Gastroesophageal sphincter (tissue), 4 donors: ENCODE measurements at regions not wholly inside any gene's neighbourhood (a gene's known extent, or its start where the extent isn't known, plus 50 kb on each side); places are given as distances from the start of the nearest gene placed in this dataset.
"Not testable (repeated sequence)": the region's sequence is repeated elsewhere in the genome, so short reads cannot be mapped to it uniquely, and the experiment has no call there.

Experiments
- ATAC-seq: fragments of 150-250 bp; one replicate; pipeline ENCODE4 v1.9.1; 2016; ENCODE audit warnings: mild to moderate bottlenecking, moderate library complexity
- H3K27ac ChIP-seq, 4 donors: fragments of 200-600 bp; sonication (generic) in 3 of 4; 1 replicate in 3 of 4; 2 replicates in 1 of 4; pipeline ENCODE4 v1.5.1; 2016 to 2019
- H3K27me3 ChIP-seq: fragments of 200-600 bp; sonication (generic); one replicate; pipeline ENCODE4 v1.5.1; 2019
- H3K36me3 ChIP-seq, 2 donors: fragments of 200-600 bp; sonication (generic); one replicate each; pipeline ENCODE4 v1.5.1; 2019; ENCODE audit warnings: control low read depth in 1 of 2
- H3K4me1 ChIP-seq, 3 donors: fragments of 200-600 bp; sonication (generic); 1 replicate in 2 of 3; 2 replicates in 1 of 3; pipeline ENCODE4 v1.5.1; 2016 to 2019; ENCODE audit warnings: control low read depth in 2 of 3
- H3K4me3 ChIP-seq, 2 donors: fragments of 200-600 bp; sonication (generic); one replicate each; pipeline ENCODE4 v1.5.1; 2019; ENCODE audit warnings: mild to moderate bottlenecking in 1 of 2, moderate library complexity in 1 of 2
- H3K9me3 ChIP-seq, 3 donors: fragments of 200-600 bp; sonication (generic); one replicate each; pipeline ENCODE4 v1.5.1; 2017 to 2019; ENCODE audit warnings: control low read depth in 2 of 3
- EP300 ChIP-seq: sonication (generic); formaldehyde crosslinking; IDR thresholded peaks from one replicate; pipeline ENCODE4 v1.6.1; 2017; ENCODE audit warnings: antibody characterized with exemption, mild to moderate bottlenecking
- POLR2A ChIP-seq, 2 donors: fragments of 450-650 bp; IDR thresholded peaks; one replicate each; pipeline ENCODE4 v1.6.1; 2017; ENCODE audit warnings: antibody characterized with exemption in 2 of 2, mild to moderate bottlenecking in 2 of 2, moderate library complexity in 1 of 2
- POLR2AphosphoS5 ChIP-seq: sonication (generic); formaldehyde crosslinking; IDR thresholded peaks from one replicate; pipeline ENCODE4 v1.6.1; 2017; ENCODE audit warnings: antibody characterized with exemption
- WGBS, 2 donors: methylation state at CpG; one replicate each; pipeline ENCODE4 v1.1.5; 2018; ENCODE audit warnings: low coverage in 1 of 2; 5-methylcytosine and 5-hydroxymethylcytosine counted together
- TF ChIP-seq, protein P1 (sequence below), 4 experiments: fragments of 200-600 bp in 2 of 4; fragments of 450-650 bp in 2 of 4; sonication (generic) in 1 of 4; IDR thresholded peaks; one replicate each; pipeline ENCODE4 v1.5.1; 2017 to 2019; ENCODE audit warnings: antibody characterized with exemption in 4 of 4, mild to moderate bottlenecking in 2 of 4, moderate library complexity in 2 of 4

DNA sequence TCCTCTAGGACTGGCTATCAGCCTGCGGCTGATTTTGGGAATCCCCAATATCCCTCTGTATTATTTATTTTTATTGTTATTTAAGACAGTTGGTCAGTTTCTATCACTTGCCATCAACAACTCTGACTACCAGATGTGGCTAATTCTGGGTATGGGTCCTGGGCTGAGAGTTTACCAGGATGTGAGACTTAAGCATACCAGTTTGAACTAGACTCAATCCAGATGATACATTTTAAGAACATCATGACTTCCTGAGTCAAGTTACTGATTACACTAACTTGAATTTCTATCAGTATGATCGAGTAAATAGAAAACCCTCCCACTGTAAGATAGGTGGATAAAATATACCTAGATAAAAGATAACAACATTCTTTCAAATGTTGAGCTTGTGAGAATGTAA lies 634.0 kb downstream of the MAT2B start:
- no peak for TF ChIP-seq EP300
- TF ChIP-seq, protein P1, sequence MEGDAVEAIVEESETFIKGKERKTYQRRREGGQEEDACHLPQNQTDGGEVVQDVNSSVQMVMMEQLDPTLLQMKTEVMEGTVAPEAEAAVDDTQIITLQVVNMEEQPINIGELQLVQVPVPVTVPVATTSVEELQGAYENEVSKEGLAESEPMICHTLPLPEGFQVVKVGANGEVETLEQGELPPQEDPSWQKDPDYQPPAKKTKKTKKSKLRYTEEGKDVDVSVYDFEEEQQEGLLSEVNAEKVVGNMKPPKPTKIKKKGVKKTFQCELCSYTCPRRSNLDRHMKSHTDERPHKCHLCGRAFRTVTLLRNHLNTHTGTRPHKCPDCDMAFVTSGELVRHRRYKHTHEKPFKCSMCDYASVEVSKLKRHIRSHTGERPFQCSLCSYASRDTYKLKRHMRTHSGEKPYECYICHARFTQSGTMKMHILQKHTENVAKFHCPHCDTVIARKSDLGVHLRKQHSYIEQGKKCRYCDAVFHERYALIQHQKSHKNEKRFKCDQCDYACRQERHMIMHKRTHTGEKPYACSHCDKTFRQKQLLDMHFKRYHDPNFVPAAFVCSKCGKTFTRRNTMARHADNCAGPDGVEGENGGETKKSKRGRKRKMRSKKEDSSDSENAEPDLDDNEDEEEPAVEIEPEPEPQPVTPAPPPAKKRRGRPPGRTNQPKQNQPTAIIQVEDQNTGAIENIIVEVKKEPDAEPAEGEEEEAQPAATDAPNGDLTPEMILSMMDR (IDR thresholded peaks at IDR 0.05), result no peak
- no peak for TF ChIP-seq POLR2AphosphoS5
- TF ChIP-seq POLR2A (IDR thresholded peaks at IDR 0.05), result no peak
- H3K27me3 ChIP-seq, result no peaks in the 10 kb centered on the region
- H3K4me3 ChIP-seq, result no peak overlapping the region
- no peaks in the 10 kb centered on the region for H3K9me3 ChIP-seq
- H3K4me1 ChIP-seq, result no peaks in the 10 kb centered on the region
- H3K36me3 ChIP-seq, result no peaks in the 10 kb centered on the region
- 85 to 88% methylated on average over 2 of the region's 2 CpGs for WGBS, 2 donors
- ATAC-seq, result no peak
- no peak overlapping the region for H3K27ac ChIP-seq

DNA sequence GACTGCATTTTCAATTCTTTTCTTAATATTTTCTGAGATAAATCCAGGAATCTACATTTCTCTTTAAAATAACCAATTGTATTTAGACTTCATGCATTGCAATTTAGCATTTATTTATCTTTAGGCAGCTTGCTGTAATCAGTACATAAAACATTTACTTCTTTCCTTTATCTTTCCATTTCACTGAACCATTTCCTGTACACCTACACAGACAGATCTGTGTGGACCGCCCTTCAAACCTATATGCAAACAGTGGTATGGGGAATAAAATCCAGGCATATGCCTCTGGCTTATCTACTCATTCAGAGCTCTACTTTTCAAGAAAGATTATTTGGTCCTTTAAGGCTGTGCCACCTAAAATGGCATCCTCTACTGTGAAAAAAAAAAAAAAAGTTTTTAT lies 640.0 kb downstream of the MAT2B start:
- Histone ChIP-seq H3K4me1 (no peaks in the 10 kb centered on the region), H3K36me3 (no peaks in the 10 kb centered on the region), H3K27me3 (no peaks in the 10 kb centered on the region), H3K9me3 (no peaks in the 10 kb centered on the region), H3K4me3 (no peak overlapping the region), H3K27ac (no peak overlapping the region)
- ATAC-seq, result no peak
- TF ChIP-seq POLR2AphosphoS5 (no peak), POLR2A (IDR thresholded peaks at IDR 0.05) (no peak), EP300 (no peak)
- TF ChIP-seq, protein P1 (IDR thresholded peaks at IDR 0.05), result no peak
- 69% methylated on average over 1 of the region's 1 CpG; no CpG with 5 or more reads in 1 of the 2 donors for WGBS, 2 donors

DNA sequence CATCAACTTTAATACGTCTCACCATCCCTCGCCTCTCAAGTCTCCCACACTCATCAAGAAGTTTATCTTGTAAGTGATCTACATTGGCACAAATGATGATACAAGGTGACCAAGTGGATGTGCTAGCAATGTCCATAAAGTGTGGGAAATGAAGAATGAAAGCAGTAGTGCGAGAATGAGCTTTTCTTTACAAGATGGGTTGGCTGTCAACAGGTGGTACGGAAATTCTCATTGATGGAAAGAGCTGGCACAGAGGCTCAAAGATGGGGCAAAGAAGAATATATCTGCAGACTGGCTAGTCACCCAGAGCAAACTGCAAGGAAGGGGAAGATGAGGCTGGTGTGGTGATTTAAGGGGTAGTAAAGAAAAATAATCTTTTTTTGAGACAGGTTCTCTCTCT lies 640.8 kb downstream of the MAT2B start:
- no peaks in the 10 kb centered on the region for H3K27me3 ChIP-seq

DNA sequence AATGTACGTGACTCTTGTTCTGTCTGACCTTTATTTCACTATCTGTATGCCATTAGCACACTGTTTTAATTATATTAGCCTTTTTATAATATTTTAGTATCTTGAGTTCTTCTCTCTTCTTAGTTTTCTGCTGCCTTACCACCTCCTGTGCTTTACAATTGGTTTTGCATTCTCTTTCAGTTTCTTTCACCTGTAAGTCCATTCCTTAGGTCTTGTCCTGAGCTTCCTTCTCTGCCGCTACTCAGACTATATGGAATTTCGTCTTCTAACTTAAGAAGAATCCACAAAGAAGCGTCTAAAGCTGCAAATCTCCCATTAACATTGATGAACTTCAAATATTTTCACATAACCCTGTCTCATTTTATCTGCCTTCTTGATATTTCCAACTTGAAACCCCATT lies 642.9 kb downstream of the MAT2B start:
- Histone ChIP-seq H3K36me3 (no peaks in the 10 kb centered on the region), H3K27ac (no peak overlapping the region), H3K4me3 (no peak overlapping the region), H3K27me3 (no peaks in the 10 kb centered on the region), H3K9me3 (no peaks in the 10 kb centered on the region), H3K4me1 (no peaks in the 10 kb centered on the region)
- ATAC-seq, result no peak
- WGBS, 2 donors, result 56 to 81% methylated on average over 4 of the region's 4 CpGs
- TF ChIP-seq POLR2AphosphoS5 (no peak), EP300 (no peak), POLR2A (IDR thresholded peaks at IDR 0.05) (no peak)
- TF ChIP-seq, protein P1 (IDR thresholded peaks at IDR 0.05), result no peak

More for the DNA sequence above, 640.8 kb downstream of the MAT2B start:
- 88 to 97% methylated on average over 3 to 4 of the region's 4 CpGs for WGBS, 2 donors
- Histone ChIP-seq H3K36me3 (no peaks in the 10 kb centered on the region), H3K27ac (no peak overlapping the region), H3K9me3 (no peaks in the 10 kb centered on the region), H3K4me3 (no peak overlapping the region), H3K4me1 (no peaks in the 10 kb centered on the region)
- TF ChIP-seq, protein P1 (IDR thresholded peaks at IDR 0.05), result no peak
- no peak for ATAC-seq

DNA sequence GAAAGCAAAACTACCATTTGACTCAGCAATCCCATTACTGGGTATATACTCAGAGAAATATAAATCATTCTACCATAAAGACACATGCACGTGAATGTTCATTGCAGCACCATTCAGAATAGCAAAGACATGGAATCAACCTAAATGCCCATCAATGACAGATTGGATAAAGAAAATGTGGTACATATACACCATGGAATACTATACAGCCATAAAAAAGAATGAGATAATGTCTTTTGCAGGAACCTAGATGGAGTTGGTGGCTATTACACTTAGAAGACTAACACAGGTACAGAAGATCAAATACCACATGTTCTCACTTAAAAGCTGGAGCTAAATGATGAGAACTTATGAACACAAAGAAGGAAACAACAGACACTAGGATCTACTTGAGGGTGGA lies 647.1 kb downstream of the MAT2B start:
- H3K9me3 ChIP-seq, H3K4me3 ChIP-seq, H3K36me3 ChIP-seq, H3K27me3 ChIP-seq, ATAC-seq, H3K27ac ChIP-seq, H3K4me1 ChIP-seq: not testable (repeated sequence)
- WGBS, 2 donors, result 90 to 93% methylated on average over 1 of the region's 1 CpG
